ENCODE measurements at regions not wholly inside any gene's neighbourhood (a gene's known extent, or its start where the extent isn't known, plus 50 kb on each side); places are given as distances from the start of the nearest gene placed in this dataset.

GRCh38 chr18:11284811-11285210, 135.4 kb upstream of the PIEZO2 start (continued):
- TF ChIP-seq, protein P1, sequence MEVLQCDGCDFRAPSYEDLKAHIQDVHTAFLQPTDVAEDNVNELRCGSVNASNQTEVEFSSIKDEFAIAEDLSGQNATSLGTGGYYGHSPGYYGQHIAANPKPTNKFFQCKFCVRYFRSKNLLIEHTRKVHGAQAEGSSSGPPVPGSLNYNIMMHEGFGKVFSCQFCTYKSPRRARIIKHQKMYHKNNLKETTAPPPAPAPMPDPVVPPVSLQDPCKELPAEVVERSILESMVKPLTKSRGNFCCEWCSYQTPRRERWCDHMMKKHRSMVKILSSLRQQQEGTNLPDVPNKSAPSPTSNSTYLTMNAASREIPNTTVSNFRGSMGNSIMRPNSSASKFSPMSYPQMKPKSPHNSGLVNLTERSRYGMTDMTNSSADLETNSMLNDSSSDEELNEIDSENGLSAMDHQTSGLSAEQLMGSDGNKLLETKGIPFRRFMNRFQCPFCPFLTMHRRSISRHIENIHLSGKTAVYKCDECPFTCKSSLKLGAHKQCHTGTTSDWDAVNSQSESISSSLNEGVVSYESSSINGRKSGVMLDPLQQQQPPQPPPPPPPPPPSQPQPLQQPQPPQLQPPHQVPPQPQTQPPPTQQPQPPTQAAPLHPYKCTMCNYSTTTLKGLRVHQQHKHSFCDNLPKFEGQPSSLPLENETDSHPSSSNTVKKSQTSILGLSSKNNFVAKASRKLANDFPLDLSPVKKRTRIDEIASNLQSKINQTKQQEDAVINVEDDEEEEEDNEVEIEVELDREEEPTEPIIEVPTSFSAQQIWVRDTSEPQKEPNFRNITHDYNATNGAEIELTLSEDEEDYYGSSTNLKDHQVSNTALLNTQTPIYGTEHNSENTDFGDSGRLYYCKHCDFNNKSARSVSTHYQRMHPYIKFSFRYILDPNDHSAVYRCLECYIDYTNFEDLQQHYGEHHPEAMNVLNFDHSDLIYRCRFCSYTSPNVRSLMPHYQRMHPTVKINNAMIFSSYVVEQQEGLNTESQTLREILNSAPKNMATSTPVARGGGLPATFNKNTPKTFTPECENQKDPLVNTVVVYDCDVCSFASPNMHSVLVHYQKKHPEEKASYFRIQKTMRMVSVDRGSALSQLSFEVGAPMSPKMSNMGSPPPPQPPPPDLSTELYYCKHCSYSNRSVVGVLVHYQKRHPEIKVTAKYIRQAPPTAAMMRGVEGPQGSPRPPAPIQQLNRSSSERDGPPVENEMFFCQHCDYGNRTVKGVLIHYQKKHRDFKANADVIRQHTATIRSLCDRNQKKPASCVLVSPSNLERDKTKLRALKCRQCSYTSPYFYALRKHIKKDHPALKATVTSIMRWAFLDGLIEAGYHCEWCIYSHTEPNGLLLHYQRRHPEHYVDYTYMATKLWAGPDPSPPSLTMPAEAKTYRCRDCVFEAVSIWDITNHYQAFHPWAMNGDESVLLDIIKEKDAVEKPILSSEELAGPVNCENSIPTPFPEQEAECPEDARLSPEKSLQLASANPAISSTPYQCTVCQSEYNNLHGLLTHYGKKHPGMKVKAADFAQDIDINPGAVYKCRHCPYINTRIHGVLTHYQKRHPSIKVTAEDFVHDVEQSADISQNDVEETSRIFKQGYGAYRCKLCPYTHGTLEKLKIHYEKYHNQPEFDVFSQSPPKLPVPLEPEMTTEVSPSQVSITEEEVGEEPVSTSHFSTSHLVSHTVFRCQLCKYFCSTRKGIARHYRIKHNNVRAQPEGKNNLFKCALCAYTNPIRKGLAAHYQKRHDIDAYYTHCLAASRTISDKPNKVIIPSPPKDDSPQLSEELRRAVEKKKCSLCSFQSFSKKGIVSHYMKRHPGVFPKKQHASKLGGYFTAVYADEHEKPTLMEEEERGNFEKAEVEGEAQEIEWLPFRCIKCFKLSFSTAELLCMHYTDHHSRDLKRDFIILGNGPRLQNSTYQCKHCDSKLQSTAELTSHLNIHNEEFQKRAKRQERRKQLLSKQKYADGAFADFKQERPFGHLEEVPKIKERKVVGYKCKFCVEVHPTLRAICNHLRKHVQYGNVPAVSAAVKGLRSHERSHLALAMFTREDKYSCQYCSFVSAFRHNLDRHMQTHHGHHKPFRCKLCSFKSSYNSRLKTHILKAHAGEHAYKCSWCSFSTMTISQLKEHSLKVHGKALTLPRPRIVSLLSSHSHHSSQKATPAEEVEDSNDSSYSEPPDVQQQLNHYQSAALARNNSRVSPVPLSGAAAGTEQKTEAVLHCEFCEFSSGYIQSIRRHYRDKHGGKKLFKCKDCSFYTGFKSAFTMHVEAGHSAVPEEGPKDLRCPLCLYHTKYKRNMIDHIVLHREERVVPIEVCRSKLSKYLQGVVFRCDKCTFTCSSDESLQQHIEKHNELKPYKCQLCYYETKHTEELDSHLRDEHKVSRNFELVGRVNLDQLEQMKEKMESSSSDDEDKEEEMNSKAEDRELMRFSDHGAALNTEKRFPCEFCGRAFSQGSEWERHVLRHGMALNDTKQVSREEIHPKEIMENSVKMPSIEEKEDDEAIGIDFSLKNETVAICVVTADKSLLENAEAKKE (CRISPR knock-in tag; IDR thresholded peaks at IDR 0.05): no peak
- no peak for TF ChIP-seq EZH2phosphoT487 (IDR thresholded peaks at IDR 0.05; ENCODE audit: unreplicated experiment)
- TF ChIP-seq NANOG (IDR thresholded peaks at IDR 0.05; ENCODE audit: borderline replicate concordance): no peak

- DNase-seq (ENCODE audit: low spot score) (no peak), ATAC-seq (no peak)
- H3K4me3 ChIP-seq: no peak overlapping the region
- Mint-ChIP-seq H3K36me3 (ENCODE audit: low read depth) (no peaks in the 10 kb centered on the region), H3K27ac (no peak overlapping the region), H3K27me3 (ENCODE audit: insufficient read depth, low read depth, poor library complexity) (no peaks in the 10 kb centered on the region), H3K4me3 (no peak overlapping the region), H3K9me3 (0 out of 3 replicates have a peak, but pooled peaks cover 3% of the 10 kb centered on the region), H3K4me1 (no peaks in the 10 kb centered on the region)
- H3K79me2 ChIP-seq (replicated peaks; ENCODE audit: insufficient read depth): no peaks in the 10 kb centered on the region
- no peaks in the 10 kb centered on the region for H3F3A ChIP-seq (replicated peaks; ENCODE audit: low read depth)
- no peaks in the 10 kb centered on the region for H4K20me1 ChIP-seq (replicated peaks; ENCODE audit: insufficient read depth)
- H3K27me3 ChIP-seq (ENCODE audit: insufficient read depth): no peaks in the 10 kb centered on the region
- no peak overlapping the region for H3K4me2 ChIP-seq
- H3K36me3 ChIP-seq (ENCODE audit: insufficient read depth): no peaks in the 10 kb centered on the region
- no peaks in the 10 kb centered on the region for H3K4me1 ChIP-seq (ENCODE audit: insufficient read depth)
- H3K9me2 ChIP-seq (ENCODE audit: insufficient read depth): 0 out of 2 replicates have a peak, but pooled peaks cover 3% of the 10 kb centered on the region
- H3K27ac ChIP-seq (ENCODE audit: low read depth): no peak overlapping the region
- H2AFZ ChIP-seq: no peak overlapping the region
- TF ChIP-seq, protein P1 (CRISPR knock-in tag; IDR thresholded peaks at IDR 0.05): no peak
- TF ChIP-seq, protein P2, sequence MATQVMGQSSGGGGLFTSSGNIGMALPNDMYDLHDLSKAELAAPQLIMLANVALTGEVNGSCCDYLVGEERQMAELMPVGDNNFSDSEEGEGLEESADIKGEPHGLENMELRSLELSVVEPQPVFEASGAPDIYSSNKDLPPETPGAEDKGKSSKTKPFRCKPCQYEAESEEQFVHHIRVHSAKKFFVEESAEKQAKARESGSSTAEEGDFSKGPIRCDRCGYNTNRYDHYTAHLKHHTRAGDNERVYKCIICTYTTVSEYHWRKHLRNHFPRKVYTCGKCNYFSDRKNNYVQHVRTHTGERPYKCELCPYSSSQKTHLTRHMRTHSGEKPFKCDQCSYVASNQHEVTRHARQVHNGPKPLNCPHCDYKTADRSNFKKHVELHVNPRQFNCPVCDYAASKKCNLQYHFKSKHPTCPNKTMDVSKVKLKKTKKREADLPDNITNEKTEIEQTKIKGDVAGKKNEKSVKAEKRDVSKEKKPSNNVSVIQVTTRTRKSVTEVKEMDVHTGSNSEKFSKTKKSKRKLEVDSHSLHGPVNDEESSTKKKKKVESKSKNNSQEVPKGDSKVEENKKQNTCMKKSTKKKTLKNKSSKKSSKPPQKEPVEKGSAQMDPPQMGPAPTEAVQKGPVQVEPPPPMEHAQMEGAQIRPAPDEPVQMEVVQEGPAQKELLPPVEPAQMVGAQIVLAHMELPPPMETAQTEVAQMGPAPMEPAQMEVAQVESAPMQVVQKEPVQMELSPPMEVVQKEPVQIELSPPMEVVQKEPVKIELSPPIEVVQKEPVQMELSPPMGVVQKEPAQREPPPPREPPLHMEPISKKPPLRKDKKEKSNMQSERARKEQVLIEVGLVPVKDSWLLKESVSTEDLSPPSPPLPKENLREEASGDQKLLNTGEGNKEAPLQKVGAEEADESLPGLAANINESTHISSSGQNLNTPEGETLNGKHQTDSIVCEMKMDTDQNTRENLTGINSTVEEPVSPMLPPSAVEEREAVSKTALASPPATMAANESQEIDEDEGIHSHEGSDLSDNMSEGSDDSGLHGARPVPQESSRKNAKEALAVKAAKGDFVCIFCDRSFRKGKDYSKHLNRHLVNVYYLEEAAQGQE (IDR thresholded peaks at IDR 0.05; ENCODE audit: unreplicated experiment): no peak
- TF ChIP-seq ZNF114 (CRISPR knock-in tag; IDR thresholded peaks at IDR 0.05) (no peak), POLR2AphosphoS5 (IDR thresholded peaks at IDR 0.05; ENCODE audit: low read depth) (no peak), NANOG (IDR thresholded peaks at IDR 0.05; ENCODE audit: borderline replicate concordance) (no peak)
Measured at GRCh38 chr18:11284349-11284748, 135.0 kb upstream of the PIEZO2 start.
